IPS-20b (cell line): ENCODE measurements at regions not wholly inside any gene's neighbourhood (a gene's known extent, or its start where the extent isn't known, plus 50 kb on each side); places are given as distances from the start of the nearest gene placed in this dataset.

Experiments
- H3K27ac ChIP-seq: one replicate; pipeline ENCODE4 v1.5.1; 2013; ENCODE audit warnings: low read length
- H3K27me3 ChIP-seq: 2 replicates; pipeline ENCODE4 v1.6.1; 2013; ENCODE audit warnings: mild to moderate bottlenecking, low read length, inconsistent platforms; ENCODE audit not compliant: insufficient read depth
- H3K36me3 ChIP-seq: 2 replicates; pipeline ENCODE4 v1.6.1; 2013; ENCODE audit warnings: low read depth, mild to moderate bottlenecking, inconsistent platforms, low read length, moderate library complexity; ENCODE audit not compliant: insufficient read depth
- H3K4me1 ChIP-seq: 2 replicates; pipeline ENCODE4 v1.6.1; 2013; ENCODE audit warnings: mild to moderate bottlenecking, control low read depth, inconsistent platforms, low read length, moderate library complexity; ENCODE audit not compliant: insufficient read depth
- H3K4me3 ChIP-seq: 2 replicates; pipeline ENCODE4 v1.5.1; 2013; ENCODE audit warnings: mild to moderate bottlenecking, low read length, inconsistent platforms
- H3K9ac ChIP-seq: 2 replicates; pipeline ENCODE4 v1.6.1; 2013; ENCODE audit warnings: low read depth, mild to moderate bottlenecking, inconsistent platforms, low read length, moderate library complexity
- H3K9me3 ChIP-seq: 2 replicates; pipeline ENCODE4 v1.6.1; 2013; ENCODE audit warnings: mild to moderate bottlenecking, low read depth, low read length, inconsistent platforms; ENCODE audit not compliant: insufficient read depth

DNA sequence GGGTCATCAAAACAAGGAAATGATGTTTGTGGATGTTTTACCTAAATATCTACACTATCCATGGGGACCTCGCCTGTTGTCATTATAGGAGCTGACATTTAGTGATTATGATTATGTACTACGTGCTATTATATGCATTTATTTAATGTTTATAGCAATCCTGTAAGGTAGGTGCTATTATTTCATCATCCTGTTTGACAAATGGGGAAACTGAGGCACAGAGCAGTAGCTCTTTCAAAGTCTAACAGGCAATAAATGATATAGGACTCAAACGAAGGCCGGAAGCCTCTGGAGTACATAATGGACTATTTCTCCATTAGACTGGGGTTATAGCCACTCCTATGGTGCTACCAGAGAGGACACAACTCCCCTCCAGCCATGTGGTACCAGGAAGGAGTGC is 60.6 kb upstream of the KDM7A start:
- Histone ChIP-seq H3K9ac (no peak overlapping the region), H3K4me3 (no peak overlapping the region), H3K27me3 (peaks cover 5% of the 10 kb centered on the region; the same call in 1 of the 2 replicates), H3K27ac (no peak overlapping the region), H3K36me3 (no peaks in the 10 kb centered on the region), H3K9me3 (no peaks in the 10 kb centered on the region), H3K4me1 (no peaks in the 10 kb centered on the region)

DNA sequence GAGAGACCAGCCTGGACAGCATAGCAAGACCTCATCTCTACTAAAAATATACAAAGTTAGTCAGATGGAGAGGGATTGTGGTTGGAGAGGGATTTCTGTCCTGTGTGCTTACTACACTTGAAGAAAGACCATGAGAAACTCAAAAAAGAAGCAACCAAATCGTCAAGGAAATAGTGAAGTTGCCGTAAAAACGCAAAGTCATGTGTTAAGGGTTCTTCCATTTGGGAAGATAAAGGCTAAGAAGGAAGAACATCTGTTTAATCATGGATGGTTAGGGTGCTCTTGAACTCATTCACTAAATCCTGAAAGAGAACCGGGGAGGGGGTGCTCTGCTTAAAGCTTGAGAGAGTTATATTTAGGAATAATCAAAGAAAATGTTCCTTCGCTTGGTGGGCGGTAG is 59.8 kb upstream of the KDM7A start:
- Histone ChIP-seq H3K9me3 (no peaks in the 10 kb centered on the region), H3K36me3 (no peaks in the 10 kb centered on the region), H3K4me3 (no peak overlapping the region), H3K4me1 (peaks cover 4% of the 10 kb centered on the region; the same call in 1 of the 2 replicates), H3K27me3 (peaks cover 11% of the 10 kb centered on the region; the same call in 1 of the 2 replicates), H3K9ac (no peak overlapping the region), H3K27ac (no peak overlapping the region)

DNA sequence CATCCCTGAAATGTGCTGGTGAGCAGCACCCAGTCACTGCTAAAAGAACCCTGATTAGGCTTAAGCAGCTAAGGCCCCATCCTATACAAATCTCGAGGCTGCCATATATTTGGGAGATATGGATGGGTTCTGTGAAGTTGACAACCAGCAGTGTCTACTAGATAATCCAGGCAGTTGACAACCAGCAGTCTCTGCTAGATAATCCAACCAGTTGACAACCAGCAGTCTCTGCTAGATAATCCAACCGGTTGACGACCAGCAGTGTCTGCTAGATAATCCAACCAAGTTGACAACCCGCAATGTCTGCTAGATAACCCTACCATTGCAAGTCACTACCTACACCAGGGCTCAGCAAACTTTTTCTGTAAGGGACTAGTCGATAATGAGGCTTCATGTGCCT is 58.3 kb upstream of the KDM7A start:
- Histone ChIP-seq H3K9ac (no peak overlapping the region), H3K4me1 (peaks cover 5% of the 10 kb centered on the region; the same call in 1 of the 2 replicates), H3K4me3 (no peak overlapping the region), H3K27ac (no peak overlapping the region), H3K9me3 (no peaks in the 10 kb centered on the region), H3K27me3 (peaks cover 22% of the 10 kb centered on the region), H3K36me3 (no peaks in the 10 kb centered on the region)

DNA sequence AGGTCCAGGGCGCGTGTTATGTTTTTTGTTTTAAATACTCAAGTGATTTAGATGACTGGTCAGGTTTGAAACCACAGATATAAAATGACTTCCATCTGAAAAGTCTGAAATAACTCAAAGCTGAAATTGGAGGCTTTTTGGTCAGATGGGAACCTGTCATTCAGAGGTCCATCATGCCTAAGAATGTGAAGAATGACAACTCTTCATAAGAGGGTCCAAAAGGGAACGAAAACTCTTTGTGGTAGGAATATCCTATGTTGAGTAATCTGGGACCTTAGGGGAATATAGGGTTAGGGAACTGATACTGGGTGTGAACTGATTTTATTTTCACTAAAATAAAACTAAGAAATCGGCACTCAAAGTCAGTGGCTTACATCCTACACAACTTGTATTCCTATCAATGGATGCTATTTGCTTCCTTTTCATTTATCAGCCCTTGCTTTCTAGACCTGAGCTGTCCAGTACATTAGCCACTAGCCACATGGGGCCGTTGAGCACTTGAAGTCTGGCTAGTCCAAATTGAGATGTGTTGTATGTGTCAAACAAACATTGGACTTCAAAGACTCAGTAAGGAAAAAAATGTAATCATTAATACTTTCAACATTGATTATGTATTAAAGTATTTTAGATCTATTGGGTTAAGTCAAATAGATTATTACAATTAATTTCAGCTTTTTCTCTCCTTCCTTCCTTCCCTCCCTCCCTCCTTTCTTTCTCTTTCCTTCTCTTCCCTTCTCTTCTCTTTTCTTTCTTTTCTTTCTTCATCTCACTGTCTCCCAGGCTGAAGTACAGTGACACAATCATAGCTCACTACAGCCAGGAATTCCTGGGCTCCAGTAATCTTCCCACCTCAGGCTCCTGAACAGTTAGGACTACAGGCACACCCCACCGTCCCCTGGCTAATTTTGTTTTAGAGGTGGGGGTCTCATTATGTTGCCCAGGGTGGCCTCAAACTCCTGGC is 56.5 kb upstream of the KDM7A start:
- Histone ChIP-seq H3K9ac (no peak overlapping the region), H3K36me3 (no peaks in the 10 kb centered on the region), H3K27me3 (peaks cover 35% of the 10 kb centered on the region), H3K4me1 (peaks cover 8% of the 10 kb centered on the region; the same call in 1 of the 2 replicates), H3K4me3 (no peak overlapping the region), H3K9me3 (no peaks in the 10 kb centered on the region), H3K27ac (no peak overlapping the region)

DNA sequence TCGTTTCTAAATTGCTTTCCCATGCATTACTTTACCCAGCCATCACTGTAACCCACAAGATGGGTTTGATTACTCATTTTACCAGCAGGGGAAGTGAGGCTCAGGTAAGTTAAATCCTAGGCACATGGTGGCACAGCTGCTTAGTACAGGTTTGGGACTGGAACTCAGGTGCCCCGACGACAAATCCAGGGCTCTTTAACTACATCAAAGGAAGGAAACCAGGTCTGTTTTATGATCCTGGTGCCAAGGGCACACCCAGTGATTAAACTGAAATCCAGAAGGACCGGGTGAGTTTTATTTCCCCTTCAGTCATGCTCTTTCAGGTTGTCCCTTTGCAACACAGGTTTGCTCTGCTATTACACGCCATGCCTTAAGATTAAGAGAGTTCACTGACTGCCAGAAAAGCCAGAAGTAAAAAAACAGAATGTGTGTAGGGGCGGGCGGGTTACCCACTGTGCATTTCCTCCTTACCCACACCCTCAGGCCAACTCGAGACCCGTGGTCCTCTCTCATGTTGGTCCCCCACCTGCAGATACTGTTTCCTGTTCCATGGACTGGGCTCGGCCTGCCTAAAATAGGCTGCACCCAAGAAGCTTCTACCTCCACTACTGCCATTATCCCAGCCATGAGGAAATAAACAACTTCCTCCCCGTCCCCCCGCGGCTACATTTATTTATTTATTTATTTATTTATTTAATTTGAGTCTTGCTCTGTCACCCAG is 55.1 kb upstream of the KDM7A start:
- no peak overlapping the region for H3K27ac ChIP-seq
- H3K4me3 ChIP-seq, result peak overlapping the region; percentile 82
- no peaks in the 10 kb centered on the region for H3K9me3 ChIP-seq
- peak overlapping the region; percentile 38; the same call in 1 of the 2 replicates for H3K9ac ChIP-seq
- no peaks in the 10 kb centered on the region for H3K36me3 ChIP-seq
- H3K4me1 ChIP-seq, result peaks cover 8% of the 10 kb centered on the region; the same call in 1 of the 2 replicates
- H3K27me3 ChIP-seq, result peaks cover 40% of the 10 kb centered on the region

DNA sequence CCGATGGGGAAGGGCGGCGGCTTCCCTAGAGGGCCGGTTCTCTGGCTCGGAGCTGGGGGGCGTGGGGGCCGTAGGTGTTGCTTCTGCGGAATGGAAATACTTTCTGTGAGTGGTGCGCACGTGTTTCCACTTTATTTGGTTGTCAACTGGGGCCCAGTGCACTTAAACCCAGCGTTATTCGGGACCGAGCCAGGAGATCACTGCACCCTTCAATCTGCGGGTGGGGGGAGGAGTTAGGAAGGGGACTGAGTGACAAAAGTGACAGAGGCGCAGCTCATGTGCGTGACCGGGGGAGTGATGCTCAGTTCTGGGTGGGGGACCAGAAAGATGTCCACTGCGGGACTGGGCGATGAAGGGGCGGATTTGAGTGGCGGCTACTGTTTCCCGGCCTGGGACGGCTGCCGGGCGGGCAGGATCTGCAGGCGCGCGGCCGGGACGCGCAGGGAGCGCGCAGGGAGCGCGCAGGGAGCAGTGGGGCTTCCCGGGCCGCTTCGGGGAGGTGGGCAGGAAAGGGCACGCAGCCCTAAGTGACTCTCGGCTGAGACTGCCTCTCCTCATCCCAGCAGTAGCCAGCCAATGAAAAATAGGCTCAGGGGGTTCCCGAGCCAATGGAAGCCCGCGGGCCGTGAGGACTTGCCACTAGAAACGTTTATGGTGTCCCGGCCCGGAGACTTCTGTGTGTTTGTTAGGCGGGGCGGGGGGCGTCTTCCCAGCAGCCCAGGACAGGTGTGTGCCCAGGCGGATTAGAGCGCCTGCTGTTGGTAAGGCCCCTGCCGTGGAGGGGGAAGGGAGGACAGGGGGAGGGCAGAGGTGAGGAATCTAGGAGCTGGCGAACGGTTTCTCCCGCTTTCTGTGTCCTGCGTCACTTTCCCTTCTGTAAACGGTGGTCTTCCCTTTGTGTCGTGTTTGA is 54.3 kb upstream of the KDM7A start:
- H3K4me3 ChIP-seq, result peak overlapping the region; percentile 82
- no peak overlapping the region for H3K27ac ChIP-seq
- no peaks in the 10 kb centered on the region for H3K36me3 ChIP-seq
- H3K27me3 ChIP-seq, result peaks cover 40% of the 10 kb centered on the region
- H3K9me3 ChIP-seq, result no peaks in the 10 kb centered on the region
- peak overlapping the region; percentile 38; the same call in 1 of the 2 replicates for H3K9ac ChIP-seq
- peaks cover 8% of the 10 kb centered on the region; the same call in 1 of the 2 replicates for H3K4me1 ChIP-seq

DNA sequence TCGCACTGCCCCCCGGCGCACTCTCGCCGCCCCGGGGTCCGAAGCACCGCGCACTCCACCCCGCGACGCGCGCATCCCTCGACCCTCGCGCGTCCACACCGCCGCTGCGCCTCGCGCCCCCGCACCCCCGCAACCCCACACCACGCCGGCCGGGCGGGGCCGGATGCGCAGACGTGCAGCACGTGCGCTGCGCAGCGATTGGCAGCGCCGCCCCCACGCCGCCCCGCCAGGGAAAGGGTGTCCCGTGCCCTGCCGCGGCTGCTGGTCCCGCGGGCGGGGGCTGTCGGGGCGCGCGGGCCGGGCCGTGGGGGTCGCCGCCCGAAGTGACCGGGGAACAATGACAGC is 53.7 kb upstream of the KDM7A start:
- H3K9ac ChIP-seq, result no peak overlapping the region
- H3K4me1 ChIP-seq, result peaks cover 8% of the 10 kb centered on the region; the same call in 1 of the 2 replicates
- no peaks in the 10 kb centered on the region for H3K9me3 ChIP-seq
- no peak overlapping the region for H3K27ac ChIP-seq
- peaks cover 40% of the 10 kb centered on the region for H3K27me3 ChIP-seq
- peak overlapping the region; percentile 82 for H3K4me3 ChIP-seq
- H3K36me3 ChIP-seq, result no peaks in the 10 kb centered on the region

DNA sequence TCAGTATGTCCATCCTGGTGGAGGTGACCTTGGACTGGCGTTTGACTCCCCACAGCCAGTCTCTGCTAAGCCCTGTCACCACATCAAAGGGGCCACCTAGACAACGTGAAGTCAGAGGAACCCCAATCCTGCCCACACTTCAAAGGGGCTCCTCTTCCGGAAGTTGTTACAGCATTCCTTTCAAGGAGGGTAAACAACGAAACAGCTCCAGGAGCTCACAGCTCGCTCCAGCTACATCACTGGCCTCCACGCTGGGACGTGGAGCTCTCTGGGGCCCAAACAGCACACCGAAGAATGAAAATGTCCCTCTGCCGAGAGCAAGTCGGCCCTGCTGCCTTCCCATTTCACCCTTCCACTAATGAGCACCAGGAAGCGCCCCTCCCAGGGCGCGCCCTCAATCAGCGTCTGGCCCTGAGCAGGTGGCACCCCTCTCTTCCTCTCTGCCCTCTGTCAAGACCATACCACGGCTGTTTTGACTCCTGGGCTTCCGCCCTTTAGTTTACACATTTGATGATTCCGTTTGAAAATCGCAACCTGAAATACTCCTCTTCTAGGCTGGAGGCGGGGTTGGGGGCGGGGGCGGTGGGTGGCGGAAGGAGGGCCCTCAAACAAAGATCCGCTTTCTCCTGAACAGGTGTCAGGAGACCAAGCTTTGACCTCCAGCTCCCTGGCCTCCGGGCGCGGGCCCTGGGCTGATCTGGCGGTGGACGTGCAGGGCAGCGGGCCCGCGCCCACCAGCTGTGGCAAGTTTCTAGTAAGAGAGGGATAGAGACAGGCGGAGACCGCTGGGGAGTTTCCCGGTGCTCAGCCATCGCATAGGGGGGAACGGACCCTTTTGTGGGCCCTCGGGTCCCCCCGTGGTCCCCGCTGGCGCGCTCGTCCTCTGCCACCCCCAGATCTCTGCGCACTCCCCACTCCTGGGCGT is 53.1 kb upstream of the KDM7A start:
- Histone ChIP-seq H3K4me1 (peaks cover 8% of the 10 kb centered on the region; the same call in 1 of the 2 replicates), H3K27me3 (peaks cover 40% of the 10 kb centered on the region), H3K36me3 (no peaks in the 10 kb centered on the region), H3K9me3 (no peaks in the 10 kb centered on the region), H3K4me3 (peak overlapping the region; percentile 82), H3K9ac (peak overlapping the region; percentile 35; the same call in 1 of the 2 replicates), H3K27ac (no peak overlapping the region)

DNA sequence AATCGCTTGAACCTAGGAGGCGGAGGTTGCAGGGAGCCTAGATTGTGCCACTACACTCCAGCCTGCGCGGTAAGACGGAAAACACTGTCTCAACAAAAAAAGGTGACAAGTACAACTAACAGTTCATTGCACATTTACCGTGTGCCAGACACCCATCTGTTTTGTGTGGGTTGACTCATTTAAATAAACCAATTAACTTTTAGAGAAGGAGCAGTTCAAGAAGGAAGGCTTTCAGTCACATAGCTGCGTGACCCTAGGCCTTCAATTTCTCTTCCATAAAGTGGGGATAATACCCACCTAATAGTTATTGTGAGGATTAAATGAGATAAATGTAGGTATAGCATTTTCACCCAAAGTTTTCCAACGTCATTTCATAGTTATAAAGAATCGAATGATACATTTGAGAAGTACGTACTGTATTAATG is 52.3 kb upstream of the KDM7A start:
- peaks cover 8% of the 10 kb centered on the region; the same call in 1 of the 2 replicates for H3K4me1 ChIP-seq
- no peak overlapping the region for H3K27ac ChIP-seq
- no peak overlapping the region for H3K4me3 ChIP-seq
- H3K36me3 ChIP-seq, result no peaks in the 10 kb centered on the region
- no peaks in the 10 kb centered on the region for H3K9me3 ChIP-seq
- peaks cover 40% of the 10 kb centered on the region for H3K27me3 ChIP-seq
- H3K9ac ChIP-seq, result no peak overlapping the region
